Ascending aorta (tissue), 2 donors: ENCODE measurements at regions not wholly inside any gene's neighbourhood (a gene's known extent, or its start where the extent isn't known, plus 50 kb on each side); places are given as distances from the start of the nearest gene placed in this dataset.

ENCODE experiments used
- DNase-seq, 2 donors: peaks; one replicate each; pipeline ENCODE4 v3.0.0-alpha.2; 2019; ENCODE audit warnings: low spot score in 2 of 2
- H3K27ac ChIP-seq, 2 donors: fragments of 200-600 bp; sonication (generic); one replicate each; pipeline ENCODE4 v1.5.1; 2016 to 2017; ENCODE audit warnings: mild to moderate bottlenecking in 1 of 2
- H3K27me3 ChIP-seq: fragments of 200-600 bp; sonication (generic); one replicate; pipeline ENCODE4 v1.5.1; 2017
- H3K36me3 ChIP-seq, 2 donors: fragments of 200-600 bp; sonication (generic); one replicate each; pipeline ENCODE4 v1.5.1; 2016
- H3K4me1 ChIP-seq, 2 donors: fragments of 200-600 bp; sonication (generic); one replicate each; pipeline ENCODE4 v1.5.1; 2016 to 2017; ENCODE audit warnings: mild to moderate bottlenecking in 1 of 2
- H3K4me3 ChIP-seq, 2 donors: fragments of 200-600 bp; sonication (generic); one replicate each; pipeline ENCODE4 v1.5.1; 2016 to 2017; ENCODE audit warnings: mild to moderate bottlenecking in 1 of 2
- H3K9me3 ChIP-seq, 2 donors: fragments of 200-600 bp; sonication (generic); one replicate each; pipeline ENCODE4 v1.5.1; 2016
- intact Hi-C: fragments of 100-400 bp; cut with DNase I; formaldehyde crosslinking; loops from one replicate; pipeline ENCODE4 v1.15.1; 2023
- TF ChIP-seq, protein P1 (sequence below), 3 experiments: fragments of 200-600 bp in 2 of 3; fragments of 450-650 bp in 1 of 3; sonication (generic) in 2 of 3; IDR thresholded peaks; one replicate each; pipeline ENCODE4 v1.5.1; 2016 to 2019; ENCODE audit warnings: antibody characterized with exemption in 3 of 3, mild to moderate bottlenecking in 1 of 3, moderate library complexity in 1 of 3

DNA sequence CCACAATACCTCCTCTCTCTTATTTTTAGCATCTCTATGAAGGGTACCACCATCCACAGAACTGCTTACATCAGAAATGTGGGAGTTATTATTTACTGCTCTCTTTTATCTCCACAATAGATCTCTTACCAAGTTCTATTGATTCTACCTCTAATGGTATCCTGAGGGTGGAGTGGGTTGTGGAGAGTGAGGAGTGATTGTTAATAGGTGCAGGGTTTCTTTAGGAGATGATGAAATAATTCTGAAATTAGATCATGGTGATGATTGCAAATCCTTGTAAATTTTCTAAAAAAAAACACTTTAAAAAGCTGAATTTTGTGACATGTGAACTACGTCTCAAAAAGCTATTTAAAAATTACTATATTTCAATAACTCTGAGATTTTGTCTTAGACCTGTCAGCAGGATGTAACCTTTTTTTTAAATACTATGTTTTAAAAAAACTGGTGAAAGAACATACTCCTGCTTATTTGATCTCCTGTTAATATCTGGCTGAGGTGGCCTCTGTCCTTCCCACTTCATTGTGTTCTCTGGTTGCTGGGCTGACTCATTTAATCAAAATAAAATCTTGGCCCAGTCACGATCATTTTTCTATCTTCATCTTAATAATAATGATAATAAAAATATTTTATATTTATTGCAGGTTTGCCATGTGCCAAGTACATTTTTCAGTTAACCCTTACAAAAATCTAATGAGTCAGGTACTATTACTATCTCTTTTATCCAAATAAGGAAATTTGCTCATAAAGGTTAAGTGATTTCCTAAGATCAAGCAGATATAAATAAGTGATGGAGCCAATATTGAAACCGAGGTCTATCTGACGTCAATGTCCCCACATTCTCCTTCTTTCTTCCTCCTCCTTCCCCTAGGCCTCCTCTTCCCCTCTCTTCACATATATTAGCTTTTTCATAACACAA is 73.5 kb downstream of the GLUD2 start:
- no peaks in the 10 kb centered on the region for H3K36me3 ChIP-seq
- TF ChIP-seq, protein P1, sequence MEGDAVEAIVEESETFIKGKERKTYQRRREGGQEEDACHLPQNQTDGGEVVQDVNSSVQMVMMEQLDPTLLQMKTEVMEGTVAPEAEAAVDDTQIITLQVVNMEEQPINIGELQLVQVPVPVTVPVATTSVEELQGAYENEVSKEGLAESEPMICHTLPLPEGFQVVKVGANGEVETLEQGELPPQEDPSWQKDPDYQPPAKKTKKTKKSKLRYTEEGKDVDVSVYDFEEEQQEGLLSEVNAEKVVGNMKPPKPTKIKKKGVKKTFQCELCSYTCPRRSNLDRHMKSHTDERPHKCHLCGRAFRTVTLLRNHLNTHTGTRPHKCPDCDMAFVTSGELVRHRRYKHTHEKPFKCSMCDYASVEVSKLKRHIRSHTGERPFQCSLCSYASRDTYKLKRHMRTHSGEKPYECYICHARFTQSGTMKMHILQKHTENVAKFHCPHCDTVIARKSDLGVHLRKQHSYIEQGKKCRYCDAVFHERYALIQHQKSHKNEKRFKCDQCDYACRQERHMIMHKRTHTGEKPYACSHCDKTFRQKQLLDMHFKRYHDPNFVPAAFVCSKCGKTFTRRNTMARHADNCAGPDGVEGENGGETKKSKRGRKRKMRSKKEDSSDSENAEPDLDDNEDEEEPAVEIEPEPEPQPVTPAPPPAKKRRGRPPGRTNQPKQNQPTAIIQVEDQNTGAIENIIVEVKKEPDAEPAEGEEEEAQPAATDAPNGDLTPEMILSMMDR (IDR thresholded peaks at IDR 0.05): no peak
- H3K4me1 ChIP-seq: no peaks in the 10 kb centered on the region
- H3K4me3 ChIP-seq: no peak overlapping the region
- no peaks in the 10 kb centered on the region for H3K9me3 ChIP-seq
- intact Hi-C loops: no loop called here
- DNase-seq: no peak
- no peak overlapping the region for H3K27ac ChIP-seq
- H3K27me3 ChIP-seq: no peaks in the 10 kb centered on the region

DNA sequence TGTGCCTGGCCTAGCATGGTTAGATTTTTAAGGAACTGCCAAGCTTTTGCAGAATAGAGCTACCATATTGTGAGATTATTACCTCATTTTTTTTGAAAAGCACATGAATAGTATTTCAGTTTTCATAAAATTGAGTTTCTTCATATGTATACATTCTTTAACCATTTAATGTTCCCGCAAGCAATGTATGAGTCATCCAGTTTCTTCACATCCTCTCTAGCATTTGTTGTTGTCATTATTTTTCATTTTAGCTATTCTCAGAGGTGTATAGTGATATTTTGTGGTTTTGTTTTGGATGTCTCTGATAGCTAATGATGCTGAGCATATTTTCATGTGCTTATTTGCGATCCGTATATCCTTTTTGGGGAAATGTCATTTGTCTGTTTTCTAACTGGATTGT is 74.9 kb downstream of the GLUD2 start:
- no peaks in the 10 kb centered on the region for H3K4me1 ChIP-seq
- no peak overlapping the region for H3K4me3 ChIP-seq
- DNase-seq: no peak
- no peaks in the 10 kb centered on the region for H3K36me3 ChIP-seq
- TF ChIP-seq, protein P1 (IDR thresholded peaks at IDR 0.05): no peak
- intact Hi-C loops: no loop called here
- no peak overlapping the region for H3K27ac ChIP-seq
- H3K27me3 ChIP-seq: no peaks in the 10 kb centered on the region
- no peaks in the 10 kb centered on the region for H3K9me3 ChIP-seq

DNA sequence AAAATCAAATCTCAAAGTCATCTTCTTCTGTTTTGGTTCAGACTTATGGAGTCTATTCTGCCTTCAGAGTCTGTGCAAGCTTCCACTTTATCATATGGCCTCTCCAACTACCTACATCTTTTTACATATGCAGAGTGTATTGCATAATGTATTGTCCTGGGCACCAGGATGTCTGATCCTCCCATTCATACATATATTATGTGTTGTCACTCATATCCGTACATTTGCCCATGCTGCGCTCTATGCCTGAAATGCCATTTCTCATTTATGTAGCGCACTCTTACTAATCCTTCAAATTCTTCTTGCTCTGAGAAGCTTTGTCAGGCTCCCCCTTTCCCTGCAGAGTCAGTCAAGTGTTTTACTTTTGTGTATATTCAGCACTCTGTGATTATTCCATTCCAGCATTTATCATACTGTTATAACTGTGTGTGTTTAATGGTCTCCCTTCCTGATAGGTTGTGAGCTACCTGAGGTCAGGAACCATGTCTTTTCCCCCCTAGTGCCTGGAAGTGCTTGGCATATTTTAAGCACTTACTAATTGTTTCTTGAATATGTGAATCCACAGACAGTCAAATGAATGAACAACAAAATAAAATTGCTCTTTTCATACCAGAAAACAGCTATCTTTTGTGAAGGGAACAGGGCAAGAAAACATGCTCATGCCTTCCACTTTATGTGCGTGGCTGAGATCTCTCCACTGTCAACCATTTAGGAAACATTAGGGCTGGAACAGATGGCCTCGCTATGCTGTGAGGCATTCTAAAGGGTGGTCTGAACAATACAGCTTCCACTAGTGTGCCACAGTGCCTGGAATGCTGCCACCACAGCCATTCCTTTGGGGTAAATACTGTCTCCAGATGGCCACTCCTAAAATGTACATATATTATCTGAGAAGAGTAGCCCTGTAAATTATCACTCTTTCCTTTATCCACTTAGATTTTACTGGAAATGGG is 81.8 kb downstream of the GLUD2 start:
- Histone ChIP-seq H3K9me3 (no peaks in the 10 kb centered on the region), H3K4me1 (no peaks in the 10 kb centered on the region), H3K27me3 (no peaks in the 10 kb centered on the region), H3K27ac (no peak overlapping the region), H3K4me3 (no peak overlapping the region), H3K36me3 (no peaks in the 10 kb centered on the region)
- intact Hi-C loops: no loop called here
- TF ChIP-seq, protein P1 (IDR thresholded peaks at IDR 0.05): no peak
- DNase-seq: no peak

DNA sequence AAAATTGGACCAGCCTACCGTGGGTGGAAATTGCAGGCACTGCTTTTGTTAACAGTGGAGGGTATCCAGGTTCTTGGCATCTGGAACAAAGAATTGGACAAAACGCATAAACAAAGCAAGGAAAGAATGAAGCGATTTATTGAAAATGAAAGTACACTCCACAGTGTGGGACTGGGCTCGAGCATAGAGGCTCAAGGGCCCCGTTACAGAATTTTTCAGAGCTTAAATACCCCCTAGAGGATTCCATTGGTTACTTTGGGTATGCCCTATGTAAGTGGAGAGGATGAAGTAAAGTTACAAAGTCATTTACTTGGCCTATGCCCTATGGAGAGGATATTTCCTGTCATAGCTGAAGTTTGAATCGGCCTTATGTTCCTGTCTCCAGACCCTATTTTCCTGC is 85.3 kb downstream of the GLUD2 start:
- intact Hi-C loops: no loop called here
- H3K27me3 ChIP-seq: no peaks in the 10 kb centered on the region
- no peak overlapping the region for H3K27ac ChIP-seq
- no peaks in the 10 kb centered on the region for H3K9me3 ChIP-seq
- no peaks in the 10 kb centered on the region for H3K4me1 ChIP-seq
- no peak overlapping the region for H3K4me3 ChIP-seq
- no peaks in the 10 kb centered on the region for H3K36me3 ChIP-seq
- no peak for DNase-seq
- TF ChIP-seq, protein P1 (IDR thresholded peaks at IDR 0.05): no peak

DNA sequence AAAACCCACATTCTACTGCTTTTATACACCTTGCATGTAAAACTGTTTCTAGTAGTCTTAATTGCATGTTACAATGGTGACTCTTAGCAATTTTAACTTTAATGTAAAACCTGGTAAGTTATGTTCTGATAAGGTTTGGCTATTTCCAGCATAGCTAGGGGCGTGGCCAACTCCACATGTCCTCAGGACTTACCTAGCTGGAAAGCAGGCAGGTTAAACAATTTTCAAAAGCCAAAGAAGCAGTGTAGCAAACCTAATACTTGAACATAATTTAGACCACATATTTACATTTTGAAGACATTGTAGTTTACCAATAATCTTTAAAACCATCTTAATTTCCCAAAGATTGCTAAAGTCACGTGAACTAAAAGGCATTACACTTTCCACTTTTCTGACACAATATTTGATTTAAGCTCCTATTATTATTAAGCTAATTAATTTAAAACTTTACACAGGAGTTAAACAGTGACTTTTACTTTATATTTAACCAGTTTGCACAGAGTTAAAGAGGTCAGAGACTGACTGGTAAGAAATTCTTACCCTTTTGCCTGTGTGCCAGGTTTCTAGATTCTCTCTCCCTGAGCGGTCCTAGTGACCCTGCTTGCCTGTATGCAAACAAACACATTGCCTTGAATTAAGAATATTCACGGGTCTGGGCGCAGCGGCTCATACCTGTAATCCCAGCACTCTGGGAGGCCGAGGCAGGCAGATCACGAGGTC is 88.2 kb downstream of the GLUD2 start:
- Histone ChIP-seq H3K9me3 (no peaks in the 10 kb centered on the region), H3K4me1 (no peaks in the 10 kb centered on the region), H3K4me3 (no peak overlapping the region), H3K36me3 (no peaks in the 10 kb centered on the region), H3K27ac (no peak overlapping the region), H3K27me3 (no peaks in the 10 kb centered on the region)
- TF ChIP-seq, protein P1 (IDR thresholded peaks at IDR 0.05): no peak
- no peak for DNase-seq
- intact Hi-C loops: no loop called here
